Muscle of back (tissue), 3 donors: ENCODE measurements at regions not wholly inside any gene's neighbourhood (a gene's known extent, or its start where the extent isn't known, plus 50 kb on each side); places are given as distances from the start of the nearest gene placed in this dataset.
A peak's percentile ranks its signal among the peaks of the same experiment; 100 is the strongest.

Experiments used
- DNase-seq, 3 donors: peaks; one replicate each; pipeline versions ENCODE4 v3.0.0 to v3.0.0-alpha.2; 2013

- no peak for DNase-seq
These were observed 90.1 kb upstream of the PITX1 start for GRCh38 chr5:135124128-135124527.

GRCh38 chr5:135122797-135123196 lies 88.8 kb upstream of the PITX1 start:
- no peak for DNase-seq

GRCh38 chr5:135120951-135121350 lies 86.9 kb upstream of the PITX1 start:
- DNase-seq = no peak

GRCh38 chr5:135119481-135119880 lies 85.5 kb upstream of the PITX1 start:
- no peak for DNase-seq

GRCh38 chr5:135117590-135117989 lies 83.6 kb upstream of the PITX1 start:
- DNase-seq = no peak

- DNase-seq = peak in 1 of 3 donors; percentile 39
These were observed 82.1 kb upstream of the PITX1 start for GRCh38 chr5:135116160-135116561.

GRCh38 chr5:135115591-135115990 lies 81.6 kb upstream of the PITX1 start:
- no peak for DNase-seq

GRCh38 chr5:135114759-135115158 lies 80.7 kb upstream of the PITX1 start:
- DNase-seq = no peak

- DNase-seq = peak; percentile 9 to 91 (median 58)
These were observed 78.1 kb upstream of the PITX1 start for GRCh38 chr5:135112008-135112725.

GRCh38 chr5:135110785-135111596 lies 77.0 kb upstream of the PITX1 start:
- no peak for DNase-seq

- DNase-seq = no peak
These were observed 75.0 kb upstream of the PITX1 start for GRCh38 chr5:135108992-135109391.

GRCh38 chr5:135108569-135108968 lies 74.5 kb upstream of the PITX1 start:
- no peak for DNase-seq

GRCh38 chr5:135107986-135108385 lies 74.0 kb upstream of the PITX1 start:
- DNase-seq = no peak

- no peak for DNase-seq
These were observed 72.8 kb upstream of the PITX1 start for GRCh38 chr5:135106610-135107471.

GRCh38 chr5:135106136-135106535 lies 72.1 kb upstream of the PITX1 start:
- no peak for DNase-seq

- DNase-seq = no peak
These were observed 71.1 kb upstream of the PITX1 start for GRCh38 chr5:135105105-135105484.

GRCh38 chr5:135103575-135103853 lies 69.5 kb upstream of the PITX1 start:
- no peak for DNase-seq

GRCh38 chr5:135102716-135103574 lies 68.9 kb upstream of the PITX1 start:
- no peak for DNase-seq

- no peak for DNase-seq
These were observed 66.4 kb upstream of the PITX1 start for GRCh38 chr5:135100431-135100830.

GRCh38 chr5:135100011-135100410 lies 66.0 kb upstream of the PITX1 start:
- no peak for DNase-seq

- no peak for DNase-seq
These were observed 63.4 kb upstream of the PITX1 start for GRCh38 chr5:135097390-135097789.

- DNase-seq = no peak
These were observed 61.8 kb upstream of the PITX1 start for GRCh38 chr5:135095871-135096270.
